ENCODE measurements at regions not wholly inside any gene's neighbourhood (a gene's known extent, or its start where the extent isn't known, plus 50 kb on each side); places are given as distances from the start of the nearest gene placed in this dataset.
A peak's percentile ranks its signal among the peaks of the same experiment; 100 is the strongest.

DNA sequence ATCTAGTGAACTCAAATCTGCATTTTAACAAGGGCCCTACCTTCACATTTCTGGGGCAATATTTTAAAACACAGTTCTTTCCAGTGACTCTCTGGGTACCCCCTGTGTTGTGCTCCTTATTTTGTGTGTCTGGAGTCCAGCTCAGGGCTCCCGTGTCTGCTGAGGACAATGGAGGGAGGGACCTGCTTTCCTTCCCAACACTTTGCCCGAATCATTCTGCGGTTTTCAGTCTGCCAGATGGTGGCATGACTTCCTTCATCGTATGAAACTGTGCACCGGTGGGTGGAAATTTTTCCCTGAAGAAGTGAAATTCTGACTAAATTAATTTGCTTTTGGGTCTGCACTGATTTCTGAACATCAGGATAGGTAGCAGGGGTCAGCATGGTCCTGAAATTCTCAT is 153.6 kb upstream of the CD180 start:
- H3K27ac ChIP-seq (ENCODE audit: low read depth in 1 of 2, low read length in 2 of 2): no peak overlapping the region
- peak overlapping the region; percentile 42 for H3K4me3 ChIP-seq (ENCODE audit: low read length)
- no peaks in the 10 kb centered on the region for H3K27me3 ChIP-seq (ENCODE audit: control insufficient read depth in 1 of 2, insufficient read depth in 2 of 2, low read length in 2 of 2)
- Mint-ChIP-seq H3K27me3 (no peaks in the 10 kb centered on the region), H3K27ac (peak overlapping the region; percentile 79), H3K4me3 (peak overlapping the region; percentile 84), H3K4me1 (ENCODE audit: low read depth) (peaks cover 24% of the 10 kb centered on the region), H3K9me3 (peaks cover 4% of the 10 kb centered on the region), H3K36me3 (ENCODE audit: low read depth) (no peaks in the 10 kb centered on the region)
- DNase-seq (peak in 2 of 14 experiments; percentile 15 to 19), ATAC-seq (ENCODE audit: poor library complexity) (peak; percentile 14)
- peaks cover 0 to 1% of the 10 kb centered on the region in 2 experiments for H3K9me3 ChIP-seq (ENCODE audit: control insufficient read depth in 1 of 2, insufficient read depth in 1 of 2, low read length in 2 of 2)
- TF ChIP-seq, protein P1, sequence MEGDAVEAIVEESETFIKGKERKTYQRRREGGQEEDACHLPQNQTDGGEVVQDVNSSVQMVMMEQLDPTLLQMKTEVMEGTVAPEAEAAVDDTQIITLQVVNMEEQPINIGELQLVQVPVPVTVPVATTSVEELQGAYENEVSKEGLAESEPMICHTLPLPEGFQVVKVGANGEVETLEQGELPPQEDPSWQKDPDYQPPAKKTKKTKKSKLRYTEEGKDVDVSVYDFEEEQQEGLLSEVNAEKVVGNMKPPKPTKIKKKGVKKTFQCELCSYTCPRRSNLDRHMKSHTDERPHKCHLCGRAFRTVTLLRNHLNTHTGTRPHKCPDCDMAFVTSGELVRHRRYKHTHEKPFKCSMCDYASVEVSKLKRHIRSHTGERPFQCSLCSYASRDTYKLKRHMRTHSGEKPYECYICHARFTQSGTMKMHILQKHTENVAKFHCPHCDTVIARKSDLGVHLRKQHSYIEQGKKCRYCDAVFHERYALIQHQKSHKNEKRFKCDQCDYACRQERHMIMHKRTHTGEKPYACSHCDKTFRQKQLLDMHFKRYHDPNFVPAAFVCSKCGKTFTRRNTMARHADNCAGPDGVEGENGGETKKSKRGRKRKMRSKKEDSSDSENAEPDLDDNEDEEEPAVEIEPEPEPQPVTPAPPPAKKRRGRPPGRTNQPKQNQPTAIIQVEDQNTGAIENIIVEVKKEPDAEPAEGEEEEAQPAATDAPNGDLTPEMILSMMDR (IDR thresholded peaks at IDR 0.05): no peak
- CTCF ChIA-PET: no interaction called here
- peaks cover 19% of the 10 kb centered on the region for H3K4me1 ChIP-seq (ENCODE audit: insufficient read depth, low read length)
- POLR2A ChIA-PET: interaction anchor here (0.6 to 2.7 kb wide), 2 partner anchors 10 to 188 kb away, joined by 3 to 7 read pairs; no protein-coding TSS in a partner anchor
- intact Hi-C loops (cut with DNase I, micrococcal nuclease): no loop called here
- no peaks in the 10 kb centered on the region for H3K36me3 ChIP-seq (ENCODE audit: insufficient read depth, low read length)

DNA sequence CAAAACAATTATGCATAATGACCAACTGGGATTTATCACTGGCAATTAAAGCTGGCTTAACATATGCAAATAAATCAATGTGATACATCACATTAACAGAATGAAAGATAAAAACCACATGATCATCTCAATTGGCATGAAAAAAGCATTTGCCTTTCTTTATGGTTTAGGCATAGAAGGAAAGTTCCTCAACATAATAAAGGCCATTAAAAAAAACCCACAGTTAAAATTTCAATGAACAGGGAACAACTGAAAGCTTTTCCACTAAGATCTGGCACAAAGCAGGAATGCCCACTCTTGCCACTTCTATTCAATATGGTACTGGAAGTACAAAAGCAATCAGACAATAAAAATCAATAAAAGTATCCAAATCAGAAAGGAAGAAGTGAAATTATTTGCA is 151.2 kb upstream of the CD180 start:
- ChIA-PET CTCF (no interaction called here), POLR2A (interaction anchor here (0.7 kb wide), 1 partner anchor 1320 kb away, joined by 3 read pairs; no protein-coding TSS in a partner anchor)
- Mint-ChIP-seq H3K4me3 (no peak overlapping the region), H3K27me3 (no peaks in the 10 kb centered on the region), H3K4me1 (ENCODE audit: low read depth) (peaks cover 24% of the 10 kb centered on the region), H3K9me3 (peaks cover 16% of the 10 kb centered on the region), H3K36me3 (ENCODE audit: low read depth) (no peaks in the 10 kb centered on the region), H3K27ac (no peak overlapping the region)
- Histone ChIP-seq H3K4me3 (ENCODE audit: low read length) (no peak overlapping the region), H3K9me3 (ENCODE audit: control insufficient read depth in 1 of 2, insufficient read depth in 1 of 2, low read length in 2 of 2) (peaks cover 0 to 12% of the 10 kb centered on the region in 2 experiments), H3K27ac (ENCODE audit: low read depth in 1 of 2, low read length in 2 of 2) (no peak overlapping the region), H3K27me3 (ENCODE audit: control insufficient read depth in 1 of 2, insufficient read depth in 2 of 2, low read length in 2 of 2) (peaks cover 0 to 2% of the 10 kb centered on the region in 2 experiments), H3K4me1 (ENCODE audit: insufficient read depth, low read length) (peaks cover 19% of the 10 kb centered on the region), H3K36me3 (ENCODE audit: insufficient read depth, low read length) (no peaks in the 10 kb centered on the region)
- intact Hi-C loops (cut with DNase I, micrococcal nuclease): no loop called here
- ATAC-seq (ENCODE audit: poor library complexity): no peak
- TF ChIP-seq, protein P1 (IDR thresholded peaks at IDR 0.05): no peak
- no peak for DNase-seq

DNA sequence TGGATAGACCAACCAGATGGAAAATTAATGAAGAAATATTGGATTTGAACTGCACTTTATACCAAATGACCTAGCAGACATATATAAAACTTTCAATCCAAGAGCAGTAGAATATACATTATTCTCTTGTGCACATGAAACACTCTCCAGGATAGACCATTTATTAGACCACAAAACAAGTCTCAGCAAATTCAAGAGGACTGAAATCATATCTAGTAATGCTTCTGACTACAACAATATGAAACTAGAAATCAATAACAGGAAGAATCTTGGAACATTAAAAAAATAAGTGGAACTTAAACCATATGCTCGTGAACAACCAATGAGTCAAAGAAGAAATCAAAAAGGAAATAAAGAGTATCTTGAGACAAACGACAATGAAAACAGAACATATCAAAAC is 150.0 kb upstream of the CD180 start:
- intact Hi-C loops (cut with DNase I, micrococcal nuclease): no loop called here
- ATAC-seq (ENCODE audit: poor library complexity): no peak

More for the DNA sequence above, 150.0 kb upstream of the CD180 start:
- Mint-ChIP-seq H3K27me3 (no peaks in the 10 kb centered on the region), H3K36me3 (ENCODE audit: low read depth) (no peaks in the 10 kb centered on the region), H3K9me3 (peaks cover 16% of the 10 kb centered on the region), H3K4me1 (ENCODE audit: low read depth) (peaks cover 21% of the 10 kb centered on the region), H3K4me3 (no peak overlapping the region), H3K27ac (no peak overlapping the region)
- no peak overlapping the region for H3K4me3 ChIP-seq (ENCODE audit: low read length)
- H3K4me1 ChIP-seq (ENCODE audit: insufficient read depth, low read length): peaks cover 16% of the 10 kb centered on the region
- DNase-seq: no peak
- H3K27ac ChIP-seq (ENCODE audit: low read depth in 1 of 2, low read length in 2 of 2): no peak overlapping the region
- H3K9me3 ChIP-seq (ENCODE audit: control insufficient read depth in 1 of 2, insufficient read depth in 1 of 2, low read length in 2 of 2): peaks cover 0 to 14% of the 10 kb centered on the region in 2 experiments
- no peaks in the 10 kb centered on the region for H3K36me3 ChIP-seq (ENCODE audit: insufficient read depth, low read length)
- CTCF ChIA-PET: no interaction called here
- TF ChIP-seq, protein P1 (IDR thresholded peaks at IDR 0.05): no peak
- POLR2A ChIA-PET: no interaction called here
- peaks cover 0 to 4% of the 10 kb centered on the region in 2 experiments for H3K27me3 ChIP-seq (ENCODE audit: control insufficient read depth in 1 of 2, insufficient read depth in 2 of 2, low read length in 2 of 2)

Data from CD4-positive, alpha-beta T cell (primary cell).